ENCODE measurements at regions not wholly inside any gene's neighbourhood (a gene's known extent, or its start where the extent isn't known, plus 50 kb on each side); places are given as distances from the start of the nearest gene placed in this dataset.
"Not testable (repeated sequence)": the region's sequence is repeated elsewhere in the genome, so short reads cannot be mapped to it uniquely, and the experiment has no call there.

DNA sequence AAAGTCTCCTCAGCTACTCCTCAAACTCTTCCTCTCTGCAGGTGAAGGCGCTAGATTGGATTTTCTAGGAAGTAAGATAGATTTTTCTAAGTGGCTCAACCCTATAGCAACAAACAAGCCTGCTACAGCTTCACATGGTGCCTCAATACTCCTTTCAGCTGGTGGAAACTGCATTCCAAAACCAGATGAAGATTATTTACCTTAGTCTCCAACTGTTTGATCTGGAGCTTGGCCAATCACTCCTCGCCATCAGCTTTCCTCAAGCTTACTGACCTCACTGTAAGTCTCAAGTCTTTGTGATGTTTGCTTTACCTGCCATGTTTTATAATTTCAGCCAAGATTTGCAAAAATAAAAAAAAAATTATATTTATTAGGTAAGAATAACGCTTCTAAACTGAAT is 622.4 kb downstream of the CHSY3 start:
- TF ChIP-seq YY1 (IDR thresholded peaks at IDR 0.05; ENCODE audit: insufficient read depth, insufficient read length) = no peak
- no peak for TF ChIP-seq SUZ12 (IDR thresholded peaks at IDR 0.05; ENCODE audit: extremely low read depth, insufficient read depth, insufficient read length)
- TF ChIP-seq ZNF274 (IDR thresholded peaks at IDR 0.05; ENCODE audit: low read depth, low read length) = no peak

DNA sequence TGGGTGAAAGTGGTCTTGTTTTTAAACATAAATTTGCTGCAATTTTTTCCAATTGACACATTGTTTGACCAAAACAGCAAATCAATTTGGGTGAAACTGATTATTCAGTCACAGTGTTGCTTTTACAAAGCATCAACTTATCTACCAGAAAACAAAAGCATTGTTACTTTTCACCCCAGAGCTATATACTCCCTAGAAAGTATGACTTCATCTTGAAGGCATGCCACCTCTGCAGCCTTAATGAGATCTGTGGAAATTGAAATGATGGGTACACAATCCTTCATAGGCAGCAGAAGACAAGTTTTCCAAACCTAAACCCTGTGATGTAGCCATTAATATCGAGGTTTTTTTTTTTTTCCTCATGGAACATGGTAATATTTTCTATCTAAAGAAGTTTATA is 615.9 kb downstream of the CHSY3 start:
- DNase-seq (ENCODE audit: low read depth, low spot score) = peak; percentile 16
- no peaks in the 10 kb centered on the region for H3K36me3 ChIP-seq (ENCODE audit: insufficient read depth, insufficient read length, low read length)

More for the DNA sequence above, 622.4 kb downstream of the CHSY3 start:
- H3K27me3 ChIP-seq (ENCODE audit: insufficient read depth, insufficient read length) = no peaks in the 10 kb centered on the region
- H3K36me3 ChIP-seq (ENCODE audit: insufficient read depth, insufficient read length, low read length) = no peaks in the 10 kb centered on the region
- no peak overlapping the region for H3K4me3 ChIP-seq (ENCODE audit: insufficient read length, low read depth)
- no peak for DNase-seq (ENCODE audit: low read depth, low spot score)
- H3K9ac ChIP-seq (ENCODE audit: insufficient read length, low read depth) = no peak overlapping the region
- H3K9me3 ChIP-seq (ENCODE audit: insufficient read depth, low read length) = no peaks in the 10 kb centered on the region
- H3K4me1 ChIP-seq (ENCODE audit: insufficient read depth, insufficient read length) = no peaks in the 10 kb centered on the region

DNA sequence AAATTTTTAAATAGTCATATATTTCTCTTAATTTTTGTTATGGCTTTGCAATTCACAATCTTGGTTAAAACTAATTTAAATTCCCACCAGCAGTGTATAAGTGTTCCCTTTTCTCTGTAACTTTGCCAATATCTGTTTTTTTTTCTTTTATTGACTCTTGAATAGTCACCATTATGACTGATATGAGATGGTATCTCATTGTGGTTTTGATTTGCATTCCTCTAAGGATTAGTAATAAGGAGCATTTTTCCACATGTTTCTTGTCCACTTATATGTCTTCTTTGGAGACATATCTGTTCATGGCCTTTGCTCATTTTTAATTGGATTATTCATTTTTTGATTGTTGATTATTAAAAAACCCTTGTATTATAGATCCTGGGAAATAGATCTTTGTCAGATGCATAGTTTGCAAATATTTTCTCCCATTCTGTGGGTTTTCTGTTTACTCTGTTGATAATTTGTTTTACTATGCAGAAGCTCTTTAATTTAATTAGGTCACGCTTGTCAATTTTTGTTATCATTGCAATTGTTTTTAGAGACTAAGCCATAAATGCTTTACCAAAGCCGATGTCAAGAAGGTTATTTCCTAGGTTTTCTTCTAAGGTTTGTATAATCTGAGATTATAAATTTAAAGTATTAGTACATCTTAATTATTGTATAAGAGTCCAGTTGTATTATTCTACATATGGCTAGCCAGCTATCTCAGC is 610.9 kb downstream of the CHSY3 start:
- DNase-seq (ENCODE audit: low read depth, low spot score) = no peak
- no peaks in the 10 kb centered on the region for H3K36me3 ChIP-seq (ENCODE audit: insufficient read depth, insufficient read length, low read length)
- no peaks in the 10 kb centered on the region for H3K9me3 ChIP-seq (ENCODE audit: insufficient read depth, low read length)
- H3K4me1 ChIP-seq (ENCODE audit: insufficient read depth, insufficient read length) = no peaks in the 10 kb centered on the region
- no peak overlapping the region for H3K9ac ChIP-seq (ENCODE audit: insufficient read length, low read depth)
- no peaks in the 10 kb centered on the region for H3K27me3 ChIP-seq (ENCODE audit: insufficient read depth, insufficient read length)
- H3K4me3 ChIP-seq (ENCODE audit: insufficient read length, low read depth) = no peak overlapping the region
- TF ChIP-seq YY1 (IDR thresholded peaks at IDR 0.05; ENCODE audit: insufficient read depth, insufficient read length) = no peak
- no peak for TF ChIP-seq SUZ12 (IDR thresholded peaks at IDR 0.05; ENCODE audit: extremely low read depth, insufficient read depth, insufficient read length)
- TF ChIP-seq ZNF274 (IDR thresholded peaks at IDR 0.05; ENCODE audit: low read depth, low read length) = no peak

More for the DNA sequence above, 615.9 kb downstream of the CHSY3 start:
- Histone ChIP-seq H3K9me3 (ENCODE audit: insufficient read depth, low read length) (no peaks in the 10 kb centered on the region), H3K9ac (ENCODE audit: insufficient read length, low read depth) (no peak overlapping the region), H3K27me3 (ENCODE audit: insufficient read depth, insufficient read length) (no peaks in the 10 kb centered on the region), H3K4me1 (ENCODE audit: insufficient read depth, insufficient read length) (no peaks in the 10 kb centered on the region), H3K4me3 (ENCODE audit: insufficient read length, low read depth) (no peak overlapping the region)
- TF ChIP-seq ZNF274 (IDR thresholded peaks at IDR 0.05; ENCODE audit: low read depth, low read length) (no peak), SUZ12 (IDR thresholded peaks at IDR 0.05; ENCODE audit: extremely low read depth, insufficient read depth, insufficient read length) (no peak), YY1 (IDR thresholded peaks at IDR 0.05; ENCODE audit: insufficient read depth, insufficient read length) (no peak)

DNA sequence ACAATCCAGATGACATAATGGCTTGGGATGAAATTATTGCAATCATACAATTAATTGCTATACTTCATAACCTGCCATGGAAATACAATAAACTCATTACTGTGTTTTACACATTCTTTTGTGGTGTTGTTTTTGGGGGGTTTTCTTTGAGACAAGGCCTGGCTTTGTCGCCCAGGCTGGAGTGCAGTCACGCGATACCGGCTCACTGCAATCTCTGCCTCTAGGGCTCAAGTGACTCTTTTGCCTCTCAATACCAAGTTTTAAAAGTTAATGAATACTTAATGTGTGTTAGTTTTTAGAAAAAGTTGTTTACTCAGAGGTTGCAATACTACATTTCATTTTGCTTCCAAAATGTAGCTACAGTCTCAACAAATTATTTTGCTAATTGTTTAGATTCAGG is 598.4 kb downstream of the CHSY3 start:
- no peak for TF ChIP-seq SUZ12 (IDR thresholded peaks at IDR 0.05; ENCODE audit: extremely low read depth, insufficient read depth, insufficient read length)
- no peak for TF ChIP-seq ZNF274 (IDR thresholded peaks at IDR 0.05; ENCODE audit: low read depth, low read length)
- TF ChIP-seq YY1 (IDR thresholded peaks at IDR 0.05; ENCODE audit: insufficient read depth, insufficient read length) = no peak
- H3K27me3 ChIP-seq (ENCODE audit: insufficient read depth, insufficient read length) = no peaks in the 10 kb centered on the region
- no peak overlapping the region for H3K9ac ChIP-seq (ENCODE audit: insufficient read length, low read depth)
- no peaks in the 10 kb centered on the region for H3K9me3 ChIP-seq (ENCODE audit: insufficient read depth, low read length)
- H3K36me3 ChIP-seq (ENCODE audit: insufficient read depth, insufficient read length, low read length) = no peaks in the 10 kb centered on the region
- H3K4me1 ChIP-seq (ENCODE audit: insufficient read depth, insufficient read length) = no peaks in the 10 kb centered on the region
- no peak for DNase-seq (ENCODE audit: low read depth, low spot score)
- no peak overlapping the region for H3K4me3 ChIP-seq (ENCODE audit: insufficient read length, low read depth)

DNA sequence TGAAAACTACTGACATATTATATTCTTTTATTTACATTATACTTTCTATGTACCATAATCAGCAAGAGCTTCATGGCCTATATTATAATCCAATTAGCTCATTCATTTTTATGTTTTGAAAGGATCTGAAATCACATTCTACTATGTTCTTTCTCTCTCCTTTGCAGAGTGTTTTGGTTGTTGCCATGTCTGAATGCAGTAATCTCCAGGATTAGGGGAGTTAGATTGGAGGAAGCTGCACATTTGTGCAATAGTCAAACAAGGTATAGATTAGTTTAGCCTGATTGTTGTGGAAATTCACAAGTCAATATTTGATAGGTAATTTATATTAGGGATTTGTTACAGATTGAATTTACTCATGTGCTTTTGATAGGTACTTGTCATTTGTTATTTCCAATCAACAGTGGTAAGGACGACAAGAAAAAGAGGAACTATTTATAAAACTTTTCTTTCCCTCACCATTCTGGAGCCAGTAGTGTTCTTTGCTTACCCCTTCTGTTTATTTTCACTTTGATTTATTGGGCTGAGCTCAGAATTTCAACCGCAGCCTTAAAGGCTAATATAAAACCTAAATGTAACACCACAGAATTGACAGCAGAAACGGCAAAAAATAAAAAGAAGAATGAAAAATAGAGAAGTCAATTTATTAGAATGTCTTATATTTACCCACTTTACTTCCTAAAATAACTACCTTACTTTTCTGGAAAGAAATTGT is 597.0 kb downstream of the CHSY3 start:
- no peak for DNase-seq (ENCODE audit: low read depth, low spot score)
- TF ChIP-seq SUZ12 (IDR thresholded peaks at IDR 0.05; ENCODE audit: extremely low read depth, insufficient read depth, insufficient read length) (no peak), ZNF274 (IDR thresholded peaks at IDR 0.05; ENCODE audit: low read depth, low read length) (no peak), YY1 (IDR thresholded peaks at IDR 0.05; ENCODE audit: insufficient read depth, insufficient read length) (no peak)
- H3K9me3 ChIP-seq (ENCODE audit: insufficient read depth, low read length) = no peaks in the 10 kb centered on the region
- H3K36me3 ChIP-seq (ENCODE audit: insufficient read depth, insufficient read length, low read length) = no peaks in the 10 kb centered on the region
- H3K9ac ChIP-seq (ENCODE audit: insufficient read length, low read depth) = no peak overlapping the region
- no peak overlapping the region for H3K4me3 ChIP-seq (ENCODE audit: insufficient read length, low read depth)
- no peaks in the 10 kb centered on the region for H3K27me3 ChIP-seq (ENCODE audit: insufficient read depth, insufficient read length)
- no peaks in the 10 kb centered on the region for H3K4me1 ChIP-seq (ENCODE audit: insufficient read depth, insufficient read length)

DNA sequence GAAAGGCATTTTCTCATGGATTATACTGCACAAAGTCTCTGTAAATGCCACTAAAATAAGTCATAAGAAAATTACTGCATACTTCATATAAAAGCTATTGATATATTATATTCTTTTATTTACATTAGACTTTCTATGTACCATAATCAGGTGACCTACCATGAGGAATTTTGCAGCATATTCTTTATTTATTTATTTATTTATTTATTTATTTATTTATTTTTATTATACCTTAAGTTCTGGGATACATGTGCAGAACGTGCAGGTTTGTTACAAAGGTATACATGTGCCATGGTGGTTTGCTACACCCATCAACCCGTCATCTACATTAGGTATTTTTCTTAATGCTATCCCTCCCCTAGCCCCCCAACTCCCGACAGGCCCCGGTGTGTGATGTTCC is 596.2 kb downstream of the CHSY3 start:
- DNase-seq (ENCODE audit: low read depth, low spot score); H3K27me3 ChIP-seq (ENCODE audit: insufficient read depth, insufficient read length); H3K9ac ChIP-seq (ENCODE audit: insufficient read length, low read depth); H3K9me3 ChIP-seq (ENCODE audit: insufficient read depth, low read length); H3K36me3 ChIP-seq (ENCODE audit: insufficient read depth, insufficient read length, low read length); H3K4me1 ChIP-seq (ENCODE audit: insufficient read depth, insufficient read length); H3K4me3 ChIP-seq (ENCODE audit: insufficient read length, low read depth): not testable (repeated sequence)

DNA sequence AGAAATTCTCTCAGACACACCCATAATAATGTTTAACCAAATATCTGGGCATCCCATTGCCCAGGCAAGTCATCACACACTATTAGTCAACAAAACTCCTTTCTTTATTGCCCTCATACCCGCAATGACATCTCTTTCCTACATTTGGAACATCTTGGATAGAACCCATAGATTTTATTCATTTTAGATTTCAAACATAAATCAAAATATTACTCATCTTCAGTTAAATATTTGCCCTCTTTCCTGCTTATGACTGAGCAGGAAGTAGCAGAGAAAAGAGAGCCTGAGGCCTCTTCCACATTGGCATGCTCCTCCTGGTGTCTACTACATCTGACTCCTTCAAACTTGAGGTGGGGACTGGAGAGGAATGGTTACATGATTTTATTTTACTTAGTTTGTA is 592.0 kb downstream of the CHSY3 start:
- no peaks in the 10 kb centered on the region for H3K4me1 ChIP-seq (ENCODE audit: insufficient read depth, insufficient read length)
- H3K27me3 ChIP-seq (ENCODE audit: insufficient read depth, insufficient read length) = no peaks in the 10 kb centered on the region
- H3K9me3 ChIP-seq (ENCODE audit: insufficient read depth, low read length) = no peaks in the 10 kb centered on the region
- H3K4me3 ChIP-seq (ENCODE audit: insufficient read length, low read depth) = no peak overlapping the region
- H3K9ac ChIP-seq (ENCODE audit: insufficient read length, low read depth) = no peak overlapping the region
- TF ChIP-seq ZNF274 (IDR thresholded peaks at IDR 0.05; ENCODE audit: low read depth, low read length) = no peak
- no peak for TF ChIP-seq SUZ12 (IDR thresholded peaks at IDR 0.05; ENCODE audit: extremely low read depth, insufficient read depth, insufficient read length)
- TF ChIP-seq YY1 (IDR thresholded peaks at IDR 0.05; ENCODE audit: insufficient read depth, insufficient read length) = no peak
- no peak for DNase-seq (ENCODE audit: low read depth, low spot score)
- H3K36me3 ChIP-seq (ENCODE audit: insufficient read depth, insufficient read length, low read length) = no peaks in the 10 kb centered on the region

Measured in NT2/D1 (cell line).